ENCODE measurements at regions not wholly inside any gene's neighbourhood (a gene's known extent, or its start where the extent isn't known, plus 50 kb on each side); places are given as distances from the start of the nearest gene placed in this dataset.

DNA sequence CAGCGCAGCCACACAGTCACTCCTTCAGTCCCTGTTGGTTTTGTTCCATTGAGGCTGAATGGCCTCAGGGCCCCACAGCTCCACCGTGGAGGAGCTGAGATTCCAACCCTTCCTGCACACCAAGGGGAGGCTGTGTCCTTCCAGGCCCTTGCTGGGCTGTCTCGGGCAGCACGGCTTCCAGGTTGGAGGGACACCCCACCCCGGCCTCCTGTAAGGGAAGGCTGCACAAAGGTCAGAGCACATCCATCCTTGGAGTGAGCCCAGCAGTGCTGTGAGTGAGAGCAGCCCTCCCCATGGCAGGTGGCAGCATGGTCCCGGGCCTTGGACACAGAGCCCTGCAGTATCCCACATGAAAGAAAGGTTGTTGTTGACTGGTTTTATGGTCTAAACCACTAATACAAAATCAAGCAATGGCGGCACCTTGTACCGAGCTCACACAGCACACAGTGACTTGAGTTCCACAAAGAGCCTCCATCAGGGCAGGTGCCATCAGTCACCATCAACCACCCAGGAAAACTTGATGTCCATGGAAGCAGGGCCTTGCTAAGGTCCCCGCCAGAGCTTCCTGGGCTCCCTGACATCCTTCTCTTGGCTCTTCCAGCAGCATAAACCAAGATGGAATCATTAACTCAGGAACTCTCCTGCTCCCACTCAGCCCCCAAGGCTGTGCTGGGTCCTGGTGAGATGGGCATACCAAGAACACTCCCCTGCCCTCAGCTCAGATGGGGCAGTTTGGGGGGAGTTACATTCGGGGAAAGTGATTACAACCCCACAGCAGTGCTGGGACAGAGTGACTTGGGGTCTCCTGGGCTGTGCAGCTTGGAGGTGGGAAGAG lies 1500.4 kb downstream of the TBC1D22A start:
- no peak for TF ChIP-seq POLR2AphosphoS5 (IDR thresholded peaks at IDR 0.05; ENCODE audit: borderline replicate concordance, low read depth, low read length)
- no peak for TF ChIP-seq EZH2 (IDR thresholded peaks at IDR 0.05)
